GM19452 (cell line): ENCODE measurements at regions not wholly inside any gene's neighbourhood (a gene's known extent, or its start where the extent isn't known, plus 50 kb on each side); places are given as distances from the start of the nearest gene placed in this dataset.

Source experiments
- ATAC-seq: cut with Tn5 transposase; IDR thresholded peaks from one replicate; pipeline ENCODE4 v1.9.1; 2021; ENCODE audit not compliant: unreplicated experiment

- no peak for ATAC-seq
Measured at GRCh38 chr15:70291305-70292075, 193.8 kb upstream of the TLE3 start.

- ATAC-seq, result no peak
Measured at GRCh38 chr15:70290708-70291107, 193.0 kb upstream of the TLE3 start.

GRCh38 chr15:70289191-70289955, 191.7 kb upstream of the TLE3 start:
- ATAC-seq, result no peak

GRCh38 chr15:70286113-70286806, 188.5 kb upstream of the TLE3 start:
- ATAC-seq, result no peak

GRCh38 chr15:70284438-70285214, 186.9 kb upstream of the TLE3 start:
- no peak for ATAC-seq

- no peak for ATAC-seq
Measured at GRCh38 chr15:70283511-70283910, 185.8 kb upstream of the TLE3 start.

GRCh38 chr15:70281811-70282307, 184.1 kb upstream of the TLE3 start:
- no peak for ATAC-seq

- ATAC-seq, result no peak
Measured at GRCh38 chr15:70281261-70281810, 183.6 kb upstream of the TLE3 start.

GRCh38 chr15:70280781-70281180, 183.1 kb upstream of the TLE3 start:
- no peak for ATAC-seq

- ATAC-seq, result no peak
Measured at GRCh38 chr15:70279096-70279495, 181.4 kb upstream of the TLE3 start.

GRCh38 chr15:70278644-70279043, 180.9 kb upstream of the TLE3 start:
- ATAC-seq, result no peak

- no peak for ATAC-seq
Measured at GRCh38 chr15:70277556-70277955, 179.8 kb upstream of the TLE3 start.

GRCh38 chr15:70276401-70276800, 178.7 kb upstream of the TLE3 start:
- no peak for ATAC-seq

GRCh38 chr15:70275461-70276138, 177.9 kb upstream of the TLE3 start:
- no peak for ATAC-seq

- ATAC-seq, result no peak
Measured at GRCh38 chr15:70274908-70275307, 177.2 kb upstream of the TLE3 start.

GRCh38 chr15:70274255-70274880, 176.7 kb upstream of the TLE3 start:
- no peak for ATAC-seq

- no peak for ATAC-seq
Measured at GRCh38 chr15:70273808-70274207, 176.1 kb upstream of the TLE3 start.

- ATAC-seq, result no peak
Measured at GRCh38 chr15:70272565-70273355, 175.0 kb upstream of the TLE3 start.
